UCSD-AML1 (cell line): ENCODE measurements at regions not wholly inside any gene's neighbourhood (a gene's known extent, or its start where the extent isn't known, plus 50 kb on each side); places are given as distances from the start of the nearest gene placed in this dataset.
A peak's percentile ranks its signal among the peaks of the same experiment; 100 is the strongest.
"Not testable (repeated sequence)": the region's sequence is repeated elsewhere in the genome, so short reads cannot be mapped to it uniquely, and the experiment has no call there.

Source experiments
- DNase-seq: peaks from one replicate; lab custom pipeline; 2025; ENCODE audit not compliant: unreplicated experiment; lab: John Stamatoyannopoulos, UW

GRCh38 chr4:154164931-154165839, 326.4 kb downstream of the DCHS2 start:
- DNase-seq, result no peak

DNA sequence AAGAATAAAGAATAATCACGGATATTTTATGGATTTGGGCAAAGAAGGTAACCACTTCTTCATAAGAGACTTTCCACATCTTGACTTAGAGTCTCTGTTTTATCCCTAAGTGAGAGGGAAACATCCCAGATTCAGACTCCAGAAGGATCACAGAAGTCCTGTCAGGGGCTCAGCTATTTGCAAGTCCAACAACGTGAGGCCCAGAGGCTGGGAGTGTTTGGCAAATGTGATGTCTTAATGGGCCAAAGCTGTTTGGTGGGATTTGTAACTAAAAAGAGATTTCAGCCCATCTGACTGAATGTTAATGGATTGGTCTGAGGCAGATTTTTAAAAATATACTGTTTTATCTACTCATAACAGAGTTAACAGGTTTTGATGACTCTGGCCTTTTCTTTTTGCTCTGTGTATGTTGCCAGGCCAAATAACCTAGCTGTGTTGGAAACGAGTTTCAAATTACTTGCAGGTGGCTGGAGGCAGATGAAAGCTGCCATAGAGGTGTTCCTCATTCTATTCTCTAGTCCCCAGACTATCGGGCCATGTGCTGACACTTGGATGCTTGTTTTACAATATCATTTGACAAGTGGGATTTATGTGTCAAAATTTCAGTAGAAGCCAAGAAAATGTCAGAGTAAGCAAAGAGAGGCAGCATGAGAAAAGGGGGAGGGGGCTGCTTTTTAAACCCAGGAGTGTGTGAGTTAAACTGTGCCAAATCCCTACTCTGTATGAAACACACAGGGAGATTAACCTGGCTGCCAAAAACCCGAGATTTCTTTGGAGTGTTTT, 330.9 kb downstream of the DCHS2 start:
- no peak for DNase-seq

- DNase-seq, result no peak
These were observed 333.0 kb downstream of the DCHS2 start for GRCh38 chr4:154158361-154159155.

DNA sequence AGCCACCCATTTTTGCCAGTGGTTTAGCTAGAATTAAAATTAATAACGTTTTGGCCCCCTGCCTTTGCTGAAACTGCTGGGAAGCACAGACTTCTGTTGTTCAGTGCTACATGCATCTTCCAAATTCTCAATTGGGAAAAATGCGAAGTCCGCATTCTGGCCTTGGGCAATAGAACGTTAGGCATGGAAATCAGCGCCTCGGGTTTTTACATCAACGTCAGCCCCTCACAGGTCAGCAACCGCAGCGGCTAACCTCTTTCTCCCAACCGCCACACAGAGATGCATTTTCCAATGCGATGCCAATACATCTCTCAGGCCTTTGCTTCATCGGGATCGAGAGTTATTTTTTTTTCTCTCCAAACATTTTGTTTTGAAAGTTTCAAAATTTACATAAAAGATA, 339.1 kb downstream of the DCHS2 start:
- no peak for DNase-seq

DNA sequence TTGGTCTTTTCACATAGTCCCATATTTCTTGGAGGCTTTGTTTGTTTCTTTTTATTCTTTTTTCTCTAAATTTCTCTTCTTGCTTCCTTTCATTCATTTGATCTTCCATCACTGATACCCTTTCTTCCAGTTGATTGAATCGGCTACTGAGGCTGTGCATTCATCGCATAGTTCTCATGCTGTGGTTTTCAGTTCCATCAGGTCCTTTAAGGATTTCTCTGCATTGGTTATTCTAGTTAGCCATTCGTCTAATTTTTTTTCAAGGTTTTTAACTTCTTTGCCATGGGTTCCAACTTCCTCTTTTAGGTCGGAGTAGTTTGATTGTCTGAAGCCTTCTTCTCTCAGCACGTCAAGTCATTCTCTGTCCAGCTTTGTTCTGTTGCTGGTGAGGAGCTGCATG, 342.4 kb downstream of the DCHS2 start:
- DNase-seq, result not testable (repeated sequence)

DNA sequence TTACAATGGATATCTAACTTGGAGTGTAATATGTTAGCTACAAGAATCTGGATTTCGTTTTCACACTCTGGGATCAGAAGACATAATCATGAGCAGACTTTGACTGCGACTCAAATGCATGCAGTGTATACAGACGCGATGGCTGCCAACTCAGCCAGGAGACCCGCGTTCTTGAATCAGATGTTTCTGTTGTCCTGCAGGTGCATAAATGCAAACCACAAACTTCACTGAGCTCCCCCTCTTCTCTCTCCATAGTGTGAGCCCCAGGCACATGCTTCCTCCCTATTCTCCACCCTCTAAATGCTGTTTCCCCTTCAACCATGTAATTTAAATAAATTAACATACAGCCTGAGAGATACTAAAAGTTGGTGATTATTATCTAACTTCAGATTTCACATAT, 347.9 kb downstream of the DCHS2 start:
- DNase-seq, result no peak

GRCh38 chr4:154142664-154143063, 348.9 kb downstream of the DCHS2 start:
- DNase-seq, result no peak

DNA sequence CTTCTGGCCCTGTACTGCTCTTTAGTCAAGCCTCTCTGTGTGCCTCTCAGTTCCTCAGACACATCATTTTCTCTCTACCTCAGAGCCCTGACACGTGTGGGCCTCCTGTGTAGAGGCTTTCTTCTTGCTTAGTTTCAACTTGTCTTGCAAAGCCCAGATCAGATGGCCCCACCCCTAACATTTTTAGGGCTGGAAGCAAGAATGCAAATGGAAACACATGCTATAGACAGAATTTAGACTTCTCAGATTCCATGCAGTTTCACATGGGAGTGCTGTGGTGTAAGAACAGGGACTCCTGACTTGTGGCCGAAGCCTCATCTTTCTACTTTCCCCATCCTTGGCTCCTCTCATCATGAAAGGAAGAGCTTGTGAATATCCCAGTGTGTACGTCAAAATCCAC, 350.7 kb downstream of the DCHS2 start:
- no peak for DNase-seq

DNA sequence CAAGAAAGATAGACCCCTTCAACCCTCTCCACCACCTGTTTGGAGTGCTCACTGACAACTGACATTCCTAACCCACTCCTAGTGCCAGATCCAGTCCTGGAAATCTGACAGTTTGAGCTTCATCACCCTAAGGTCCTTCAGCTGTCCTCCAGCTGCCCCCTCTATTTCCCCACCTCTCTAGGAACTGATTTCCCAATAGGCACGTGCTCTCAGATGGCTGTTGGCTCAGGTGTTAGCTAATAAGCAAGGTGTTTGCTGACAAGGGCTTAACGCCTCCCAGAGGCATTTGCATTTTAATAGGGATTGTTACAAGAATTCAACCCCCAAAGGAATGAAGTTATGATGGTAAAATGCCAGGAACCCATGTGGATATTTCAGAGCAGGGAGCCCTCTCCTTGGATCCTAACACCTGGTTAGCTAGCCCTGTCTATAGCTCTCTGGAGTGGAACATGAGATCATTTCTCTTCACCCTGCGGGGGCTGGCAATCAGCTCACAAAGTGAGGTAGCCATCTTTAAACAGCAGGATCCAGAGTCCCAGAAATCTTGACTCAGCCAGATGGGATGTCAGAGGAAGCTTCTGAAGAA, 348.5 kb upstream of the SFRP2 start:
- no peak for DNase-seq

DNA sequence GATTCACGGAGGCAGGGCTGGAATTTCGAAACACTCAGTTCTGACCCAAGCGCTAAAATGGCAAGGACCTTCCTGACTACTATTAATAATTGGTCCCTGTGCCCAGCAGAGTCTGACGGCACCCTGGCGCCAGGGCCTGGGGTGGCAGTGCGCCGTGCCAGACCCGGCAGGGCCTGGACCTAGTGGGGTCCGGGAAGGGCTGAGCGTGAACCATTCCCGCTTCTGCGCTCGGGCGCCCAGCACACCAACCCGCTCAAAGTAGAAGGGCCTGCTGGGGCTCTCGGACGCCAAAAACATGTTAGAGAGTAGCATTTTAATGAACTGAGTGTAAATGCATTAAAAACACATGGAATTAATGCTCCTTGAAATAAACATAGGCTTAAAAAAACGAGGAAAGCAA, 346.7 kb upstream of the SFRP2 start:
- DNase-seq, result no peak

GRCh38 chr4:154132406-154132805, 343.5 kb upstream of the SFRP2 start:
- DNase-seq, result no peak

DNA sequence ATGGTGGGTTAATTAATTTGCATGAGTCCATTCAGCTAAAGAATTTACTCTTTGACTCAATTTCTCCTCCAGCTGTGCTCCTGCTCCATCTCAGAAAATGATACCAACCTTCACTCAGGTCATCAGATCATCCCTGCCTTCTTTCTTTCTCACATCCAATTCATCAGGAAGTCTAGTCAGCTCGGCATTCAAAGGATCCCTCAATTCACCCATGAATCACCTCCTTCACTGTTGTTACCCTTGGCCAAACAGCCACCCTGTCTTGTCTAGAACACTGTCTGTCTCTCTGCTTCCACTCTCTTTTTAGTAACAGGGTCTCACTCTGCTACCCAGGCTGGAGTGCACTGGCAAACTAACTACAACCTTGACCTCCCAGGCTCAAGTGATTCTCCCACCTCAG, 337.4 kb upstream of the SFRP2 start:
- DNase-seq, result no peak

DNA sequence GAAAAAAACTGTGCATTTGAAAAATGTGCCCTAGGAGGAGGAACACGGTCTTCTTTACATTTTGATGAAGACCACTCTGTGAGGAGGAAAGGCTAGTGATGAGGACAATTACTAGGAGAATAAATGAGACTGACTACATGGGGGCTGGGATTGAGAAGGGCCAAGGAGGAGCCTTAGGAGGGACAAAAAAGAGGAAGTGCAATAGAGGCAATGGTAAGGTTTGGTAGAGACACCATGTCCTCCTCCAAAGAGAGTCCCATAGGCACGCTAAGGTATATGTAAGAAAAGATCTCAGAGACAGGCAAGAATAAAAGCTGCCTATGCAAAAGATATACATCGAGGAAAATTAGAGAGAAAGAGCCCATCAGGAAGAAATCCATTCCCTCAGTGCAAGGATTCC, 336.5 kb upstream of the SFRP2 start:
- no peak for DNase-seq

GRCh38 chr4:154124539-154125255, 335.8 kb upstream of the SFRP2 start:
- DNase-seq, result no peak

DNA sequence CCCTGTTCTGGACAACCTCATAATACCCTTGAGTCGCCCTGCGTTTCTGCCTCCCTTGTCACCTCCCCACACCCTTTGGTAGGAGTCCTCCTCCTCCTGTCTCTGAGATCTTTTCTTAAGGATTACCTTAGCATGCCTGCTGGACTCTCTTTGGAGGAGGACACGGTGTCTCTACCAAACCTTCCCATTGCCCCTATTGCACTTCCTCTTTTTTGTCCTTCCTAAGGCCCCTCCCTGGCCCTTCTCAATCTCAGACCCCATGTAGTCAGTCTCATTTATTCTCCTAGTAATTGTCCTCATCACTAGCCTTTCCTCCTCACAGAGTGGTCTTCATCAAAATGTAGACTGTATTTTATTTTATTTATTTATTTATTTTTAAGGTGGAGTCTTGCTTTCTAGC, 335.0 kb upstream of the SFRP2 start:
- no peak for DNase-seq

DNA sequence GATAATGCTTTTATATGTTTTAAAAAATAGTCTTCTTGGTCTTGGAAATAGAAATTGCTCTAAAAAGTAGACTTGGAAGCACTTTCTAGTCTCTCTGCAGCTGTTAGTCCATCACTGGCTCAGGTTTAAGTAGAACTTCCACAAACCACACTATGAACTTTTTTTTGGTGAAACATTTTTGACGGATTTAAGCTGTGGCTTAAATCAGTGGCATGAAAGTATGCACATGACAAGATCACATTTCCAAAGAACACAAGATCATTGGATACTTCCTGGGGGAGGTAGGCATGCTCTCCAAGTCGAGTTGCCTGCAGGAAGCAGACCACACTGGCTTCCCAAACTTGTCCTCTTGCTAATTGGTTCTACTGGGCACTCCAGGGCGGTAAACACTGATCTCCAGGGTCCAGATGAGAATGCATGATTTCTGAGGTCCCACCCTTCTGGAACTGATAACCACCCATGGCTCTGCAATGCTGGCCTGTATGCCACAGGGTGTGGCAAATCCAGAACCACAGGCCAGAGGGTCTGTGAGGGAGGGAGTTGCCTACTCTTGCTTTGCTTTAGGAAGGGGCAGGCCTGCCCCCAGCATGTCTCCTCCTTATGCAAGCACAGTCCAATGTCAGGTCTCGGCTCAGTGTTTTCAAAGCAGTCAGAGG, 331.9 kb upstream of the SFRP2 start:
- no peak for DNase-seq

DNA sequence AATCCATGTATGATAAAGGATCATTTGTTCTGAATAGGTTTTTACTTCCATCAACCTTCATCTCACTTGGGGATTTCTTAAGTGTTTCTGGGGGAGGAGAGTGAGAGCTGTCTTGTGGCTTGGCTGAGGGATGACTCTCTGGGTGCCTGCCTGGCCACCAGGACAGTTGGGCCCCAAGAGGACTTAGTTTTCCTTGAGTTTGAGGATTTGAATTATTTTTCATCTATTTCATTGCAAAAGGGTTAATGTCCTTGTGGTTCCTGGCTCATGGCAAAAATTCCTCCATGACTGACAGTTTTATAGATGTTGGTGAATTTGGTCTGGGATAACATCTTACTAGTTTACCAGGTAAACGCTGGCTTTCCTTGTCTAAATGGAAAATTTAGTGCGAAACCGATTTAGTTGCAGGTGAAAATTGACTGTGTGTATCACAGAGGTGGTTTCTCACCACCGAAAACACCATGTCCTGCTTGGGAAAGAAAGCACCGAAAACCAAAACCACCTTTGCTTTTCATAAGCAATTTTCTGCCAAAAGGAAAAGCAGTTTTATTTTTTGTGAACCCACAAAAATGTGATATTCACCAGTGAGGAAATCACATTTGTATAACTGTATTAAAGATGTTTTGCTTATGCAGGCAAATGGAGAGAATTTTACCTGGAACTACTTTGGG, 331.3 kb upstream of the SFRP2 start:
- DNase-seq, result no peak

GRCh38 chr4:154119317-154119716, 330.4 kb upstream of the SFRP2 start:
- DNase-seq, result peak; percentile 15

DNA sequence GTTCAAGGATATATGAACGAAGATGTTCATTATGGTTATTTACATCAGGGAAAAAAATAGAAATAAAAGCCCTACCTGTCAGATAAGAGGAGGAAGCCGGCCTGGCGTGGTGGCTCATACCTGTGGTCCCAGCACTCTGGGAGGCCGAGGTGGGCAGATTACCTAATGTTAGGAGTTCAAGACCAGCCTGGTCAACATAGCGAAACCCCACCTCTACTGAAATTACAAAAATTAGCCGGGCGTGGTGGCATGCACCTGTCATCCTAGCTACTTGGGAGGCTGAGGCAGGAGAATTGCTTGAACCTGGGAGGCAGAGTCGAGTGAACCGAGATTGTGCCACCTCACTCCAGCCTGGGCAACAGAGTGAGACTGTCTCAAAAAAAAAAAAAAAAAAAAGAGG, 328.8 kb upstream of the SFRP2 start:
- DNase-seq, result not testable (repeated sequence)
